Lower leg skin (tissue), 3 donors: ENCODE measurements at regions not wholly inside any gene's neighbourhood (a gene's known extent, or its start where the extent isn't known, plus 50 kb on each side); places are given as distances from the start of the nearest gene placed in this dataset.

Source experiments
- POLR2A ChIP-seq, 2 donors: fragments of 450-650 bp; IDR thresholded peaks; one replicate each; pipeline ENCODE4 v1.6.1; 2016 to 2017; ENCODE audit warnings: antibody characterized with exemption in 2 of 2, mild to moderate bottlenecking in 1 of 2, moderate library complexity in 1 of 2
- TF ChIP-seq, protein P1 (sequence below), 3 donors: fragments of 450-650 bp; IDR thresholded peaks; one replicate each; pipeline ENCODE4 v1.5.1; 2016; ENCODE audit warnings: antibody characterized with exemption in 3 of 3, mild to moderate bottlenecking in 3 of 3, moderate library complexity in 2 of 3

DNA sequence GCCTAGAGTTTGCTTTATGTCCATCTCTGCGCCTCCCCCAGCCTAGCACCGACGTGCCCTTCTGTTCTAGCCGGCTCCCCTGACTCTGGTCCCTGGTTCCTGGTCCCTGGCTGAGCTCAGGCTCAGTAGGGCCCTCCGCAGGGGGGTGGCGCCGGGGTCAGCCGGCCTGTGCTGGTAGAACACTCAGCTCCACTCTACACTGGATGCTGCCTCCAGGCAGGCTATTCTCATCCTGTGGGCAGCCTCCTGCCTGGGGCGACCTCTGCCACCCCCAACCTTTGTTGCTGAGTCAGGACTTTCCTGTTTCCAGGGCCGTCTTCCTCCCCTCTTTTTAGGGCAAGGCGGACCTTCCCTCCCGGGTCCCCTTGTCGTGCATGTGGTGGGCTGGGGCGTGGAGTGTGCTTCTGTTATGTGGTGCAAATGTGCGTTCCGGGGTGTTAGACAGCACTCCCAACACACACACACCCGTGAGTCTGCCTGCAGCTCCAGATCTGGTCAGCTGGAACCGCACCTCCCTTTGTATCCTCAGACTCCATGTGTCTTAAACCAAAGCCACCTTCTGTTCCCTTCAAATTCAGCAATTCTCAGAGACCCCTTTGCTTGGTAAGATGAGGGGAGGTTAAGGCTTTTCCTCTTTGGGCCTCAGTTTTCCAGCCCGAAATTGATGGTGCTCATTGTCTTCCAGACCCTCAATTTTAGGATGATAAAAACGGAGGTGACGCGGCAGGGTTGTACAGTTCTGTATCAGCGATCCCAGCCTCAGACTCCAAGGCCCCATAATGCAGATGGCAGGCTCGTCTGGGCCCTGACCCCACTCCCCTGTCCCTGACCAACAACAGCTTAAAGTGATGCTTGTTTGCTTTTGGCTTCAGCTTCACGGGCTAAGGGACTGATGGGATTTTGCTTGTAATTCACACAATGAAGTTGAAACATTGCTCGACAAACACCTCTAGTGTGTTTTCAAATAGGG, 1327.9 kb downstream of the BRD1 start:
- TF ChIP-seq, protein P1, sequence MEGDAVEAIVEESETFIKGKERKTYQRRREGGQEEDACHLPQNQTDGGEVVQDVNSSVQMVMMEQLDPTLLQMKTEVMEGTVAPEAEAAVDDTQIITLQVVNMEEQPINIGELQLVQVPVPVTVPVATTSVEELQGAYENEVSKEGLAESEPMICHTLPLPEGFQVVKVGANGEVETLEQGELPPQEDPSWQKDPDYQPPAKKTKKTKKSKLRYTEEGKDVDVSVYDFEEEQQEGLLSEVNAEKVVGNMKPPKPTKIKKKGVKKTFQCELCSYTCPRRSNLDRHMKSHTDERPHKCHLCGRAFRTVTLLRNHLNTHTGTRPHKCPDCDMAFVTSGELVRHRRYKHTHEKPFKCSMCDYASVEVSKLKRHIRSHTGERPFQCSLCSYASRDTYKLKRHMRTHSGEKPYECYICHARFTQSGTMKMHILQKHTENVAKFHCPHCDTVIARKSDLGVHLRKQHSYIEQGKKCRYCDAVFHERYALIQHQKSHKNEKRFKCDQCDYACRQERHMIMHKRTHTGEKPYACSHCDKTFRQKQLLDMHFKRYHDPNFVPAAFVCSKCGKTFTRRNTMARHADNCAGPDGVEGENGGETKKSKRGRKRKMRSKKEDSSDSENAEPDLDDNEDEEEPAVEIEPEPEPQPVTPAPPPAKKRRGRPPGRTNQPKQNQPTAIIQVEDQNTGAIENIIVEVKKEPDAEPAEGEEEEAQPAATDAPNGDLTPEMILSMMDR (IDR thresholded peaks at IDR 0.05), result no peak
- TF ChIP-seq POLR2A (IDR thresholded peaks at IDR 0.05), result no peak
